Neural crest cell (in vitro differentiated cells): ENCODE measurements at regions not wholly inside any gene's neighbourhood (a gene's known extent, or its start where the extent isn't known, plus 50 kb on each side); places are given as distances from the start of the nearest gene placed in this dataset.
"Not testable (repeated sequence)": the region's sequence is repeated elsewhere in the genome, so short reads cannot be mapped to it uniquely, and the experiment has no call there.

Source experiments
- DNase-seq: peaks from one replicate; pipeline ENCODE4 v3.0.0; 2021; ENCODE audit warnings: low read depth, mixed read lengths, low spot score
- H3K27ac Mint-ChIP-seq: one replicate; pipeline ENCODE4 v1.8.0; 2021; ENCODE audit warnings: mild to moderate bottlenecking, mixed read lengths; ENCODE audit not compliant: unreplicated experiment
- H3K27me3 Mint-ChIP-seq: 2 replicates; pipeline ENCODE4 v1.8.0; 2021; ENCODE audit warnings: low read depth, mild to moderate bottlenecking, mixed read lengths
- H3K36me3 Mint-ChIP-seq: 2 replicates; pipeline ENCODE4 v1.8.0; 2021; ENCODE audit warnings: low read depth, mild to moderate bottlenecking, mixed read lengths
- H3K4me1 Mint-ChIP-seq: 2 replicates; pipeline ENCODE4 v1.8.0; 2021; ENCODE audit warnings: mixed read lengths
- H3K4me3 Mint-ChIP-seq: one replicate; pipeline ENCODE4 v1.8.0; 2021; ENCODE audit warnings: mild to moderate bottlenecking, mixed read lengths
- H3K9me3 Mint-ChIP-seq: 2 replicates; pipeline ENCODE4 v1.8.0; 2021; ENCODE audit warnings: mixed read lengths
- CTCF ChIP-seq: fragments of 200-600 bp; sonication (generic); conservative IDR thresholded peaks from 2 replicates; pipeline ENCODE4 v1.5.0; 2021; ENCODE audit warnings: antibody characterized with exemption, mild to moderate bottlenecking

- no peak for DNase-seq
- Mint-ChIP-seq H3K27ac (no peak overlapping the region), H3K36me3 (no peaks in the 10 kb centered on the region), H3K4me1 (no peaks in the 10 kb centered on the region), H3K9me3 (no peaks in the 10 kb centered on the region), H3K27me3 (no peaks in the 10 kb centered on the region), H3K4me3 (no peak overlapping the region)
- no peak for TF ChIP-seq CTCF
Measured at GRCh38 chr9:80678906-80679305, 1010.4 kb downstream of the TLE1 start.

- no peak for DNase-seq
- Mint-ChIP-seq H3K27ac (no peak overlapping the region), H3K4me3 (no peak overlapping the region), H3K36me3 (no peaks in the 10 kb centered on the region), H3K9me3 (peaks cover 3% of the 10 kb centered on the region), H3K27me3 (no peaks in the 10 kb centered on the region), H3K4me1 (no peaks in the 10 kb centered on the region)
- no peak for TF ChIP-seq CTCF
Measured at GRCh38 chr9:80673496-80673895, 1015.9 kb downstream of the TLE1 start.

- H3K4me3 Mint-ChIP-seq = no peak overlapping the region
- H3K27me3 Mint-ChIP-seq = no peaks in the 10 kb centered on the region
- peaks cover 13% of the 10 kb centered on the region for H3K36me3 Mint-ChIP-seq
- H3K9me3 Mint-ChIP-seq = peaks cover 15% of the 10 kb centered on the region
- no peaks in the 10 kb centered on the region for H3K4me1 Mint-ChIP-seq
- no peak for DNase-seq
- H3K27ac Mint-ChIP-seq = no peak overlapping the region
- TF ChIP-seq CTCF = no peak
Measured at GRCh38 chr9:80665479-80665878, 1023.9 kb downstream of the TLE1 start.

- H3K4me3 Mint-ChIP-seq = no peak overlapping the region
- no peak for DNase-seq
- H3K36me3 Mint-ChIP-seq = peaks cover 13% of the 10 kb centered on the region
- peaks cover 15% of the 10 kb centered on the region for H3K9me3 Mint-ChIP-seq
- TF ChIP-seq CTCF = no peak
- no peaks in the 10 kb centered on the region for H3K27me3 Mint-ChIP-seq
- H3K4me1 Mint-ChIP-seq = no peaks in the 10 kb centered on the region
- H3K27ac Mint-ChIP-seq = no peak overlapping the region
Measured at GRCh38 chr9:80664327-80665210, 1024.8 kb downstream of the TLE1 start.

- DNase-seq, H3K27me3 Mint-ChIP-seq, H3K4me1 Mint-ChIP-seq, H3K4me3 Mint-ChIP-seq, H3K27ac Mint-ChIP-seq, H3K36me3 Mint-ChIP-seq, H3K9me3 Mint-ChIP-seq: not testable (repeated sequence)
Measured at GRCh38 chr9:80659751-80660150, 1029.6 kb downstream of the TLE1 start.

- Mint-ChIP-seq H3K4me1 (no peaks in the 10 kb centered on the region), H3K27ac (no peak overlapping the region), H3K27me3 (no peaks in the 10 kb centered on the region), H3K9me3 (no peaks in the 10 kb centered on the region), H3K4me3 (no peak overlapping the region), H3K36me3 (no peaks in the 10 kb centered on the region)
- no peak for DNase-seq
- no peak for TF ChIP-seq CTCF
Measured at GRCh38 chr9:80651044-80651443, 1038.3 kb downstream of the TLE1 start.
